ENCODE measurements at regions not wholly inside any gene's neighbourhood (a gene's known extent, or its start where the extent isn't known, plus 50 kb on each side); places are given as distances from the start of the nearest gene placed in this dataset.

DNA sequence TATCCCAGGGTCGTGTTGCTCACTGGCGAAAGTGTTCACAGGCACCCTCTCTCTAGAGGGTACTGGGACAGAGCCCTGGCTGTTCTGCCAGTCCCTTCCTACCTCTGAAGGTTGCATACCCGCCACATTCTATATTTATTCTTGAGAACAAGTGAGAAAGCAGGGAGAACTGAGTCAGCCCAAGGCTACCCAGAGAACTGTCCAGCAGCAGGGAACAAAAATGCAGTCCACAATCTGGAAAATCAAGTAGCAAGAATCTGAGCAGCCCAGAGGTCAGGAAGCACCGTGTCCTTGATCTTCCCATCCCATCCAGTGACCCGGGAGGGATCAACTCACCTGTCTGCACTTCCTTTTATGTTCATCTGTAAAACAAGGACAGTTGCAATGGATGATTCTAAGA, 164.1 kb downstream of the FBXO15 start:
- Mint-ChIP-seq H3K4me3 (no peak overlapping the region), H3K36me3 (no peaks in the 10 kb centered on the region), H3K27me3 (peaks cover 0 to 3% of the 10 kb centered on the region in 2 donors), H3K27ac (no peak overlapping the region), H3K4me1 (ENCODE audit: low read depth in 2 of 2) (no peaks in the 10 kb centered on the region), H3K9me3 (no peaks in the 10 kb centered on the region)
- ATAC-seq (no peak), DNase-seq (ENCODE audit: low spot score) (no peak)

DNA sequence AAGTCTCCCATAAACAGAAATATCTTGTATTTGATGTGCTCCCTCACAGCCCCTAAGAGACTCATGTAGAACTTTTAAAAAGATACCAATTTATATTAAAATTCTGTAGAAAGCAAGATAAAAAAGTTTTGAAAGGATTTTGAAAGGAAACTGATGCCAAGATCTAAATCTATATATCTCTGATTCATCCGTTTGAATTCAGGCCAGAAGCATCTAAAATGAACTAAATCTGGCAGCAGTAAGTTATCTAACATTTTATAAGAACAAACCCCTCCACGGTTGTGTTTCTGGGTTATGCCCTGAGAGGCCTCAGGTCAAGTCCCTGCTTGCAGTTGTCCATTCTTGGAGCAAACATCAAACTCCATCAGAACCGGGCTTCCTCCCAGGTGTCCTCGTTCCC, 165.8 kb downstream of the FBXO15 start:
- Mint-ChIP-seq H3K4me1 (ENCODE audit: low read depth in 2 of 2) (no peaks in the 10 kb centered on the region), H3K9me3 (no peaks in the 10 kb centered on the region), H3K4me3 (no peak overlapping the region), H3K27me3 (peaks cover 0 to 6% of the 10 kb centered on the region in 2 donors), H3K36me3 (no peaks in the 10 kb centered on the region), H3K27ac (no peak overlapping the region)
- no peak for DNase-seq (ENCODE audit: low spot score)
- ATAC-seq, result no peak

DNA sequence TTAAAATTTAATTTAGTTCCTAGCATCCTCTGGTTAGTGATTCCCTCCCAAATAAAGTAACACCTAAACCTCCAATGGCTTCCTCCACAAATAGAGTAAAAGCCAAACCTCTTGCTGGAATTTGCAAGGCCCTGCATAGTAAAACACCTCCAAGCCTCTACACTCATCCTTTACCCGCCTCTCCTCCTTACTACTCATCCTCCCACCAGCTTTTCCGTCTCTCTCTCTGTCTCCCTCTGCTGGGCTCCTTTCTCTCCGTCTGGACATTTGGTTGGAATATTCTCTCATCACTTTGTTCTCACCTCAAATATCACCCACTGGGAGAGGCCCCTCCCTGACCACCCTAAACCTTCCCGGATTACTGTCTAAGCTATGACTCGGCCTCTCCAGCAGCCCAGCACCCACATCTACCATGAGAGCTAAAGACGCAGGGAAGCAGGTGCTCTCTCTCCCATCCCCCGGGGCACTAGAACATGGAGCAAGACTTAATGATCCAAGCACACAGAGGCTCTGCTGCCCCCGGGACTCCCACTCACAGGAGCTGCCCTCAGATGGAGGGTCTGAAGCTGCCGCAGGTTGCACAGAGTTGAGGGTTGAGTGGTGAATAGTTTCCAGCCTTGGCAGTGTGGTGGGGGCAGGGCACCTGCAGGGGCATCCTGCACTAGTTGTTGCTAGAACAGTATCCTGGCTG, 167.2 kb downstream of the FBXO15 start:
- no peak for DNase-seq (ENCODE audit: low spot score)
- no peak for ATAC-seq
- no peak overlapping the region for H3K27ac Mint-ChIP-seq
- no peaks in the 10 kb centered on the region for H3K36me3 Mint-ChIP-seq
- H3K27me3 Mint-ChIP-seq, result peaks cover 0 to 6% of the 10 kb centered on the region in 2 donors
- no peaks in the 10 kb centered on the region for H3K9me3 Mint-ChIP-seq
- H3K4me3 Mint-ChIP-seq, result no peak overlapping the region
- no peaks in the 10 kb centered on the region for H3K4me1 Mint-ChIP-seq (ENCODE audit: low read depth in 2 of 2)

DNA sequence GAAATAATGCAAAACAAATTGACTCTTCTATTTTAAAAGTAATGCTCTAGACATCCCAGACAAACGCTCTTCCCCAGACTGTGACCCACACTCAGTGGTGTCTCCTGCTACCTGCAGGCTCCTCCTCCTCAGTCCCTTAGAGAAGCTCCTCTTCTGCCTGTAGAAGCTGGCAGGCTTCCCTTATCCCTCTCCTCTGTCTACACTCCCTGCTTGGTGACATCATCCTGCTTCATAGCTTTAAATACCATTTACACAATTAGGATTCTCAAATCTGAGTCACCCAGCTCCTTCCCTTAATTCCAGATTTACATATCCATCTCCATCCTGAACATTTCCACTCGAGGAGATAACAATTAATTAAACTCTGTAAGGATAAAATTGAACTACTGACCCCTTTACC, 167.9 kb downstream of the FBXO15 start:
- DNase-seq (ENCODE audit: low spot score), result no peak
- no peak overlapping the region for H3K27ac Mint-ChIP-seq
- H3K4me1 Mint-ChIP-seq (ENCODE audit: low read depth in 2 of 2), result peaks cover 4 to 6% of the 10 kb centered on the region in 2 donors
- no peak overlapping the region for H3K4me3 Mint-ChIP-seq
- H3K27me3 Mint-ChIP-seq, result peaks cover 0 to 6% of the 10 kb centered on the region in 2 donors
- H3K9me3 Mint-ChIP-seq, result no peaks in the 10 kb centered on the region
- ATAC-seq, result no peak
- no peaks in the 10 kb centered on the region for H3K36me3 Mint-ChIP-seq

DNA sequence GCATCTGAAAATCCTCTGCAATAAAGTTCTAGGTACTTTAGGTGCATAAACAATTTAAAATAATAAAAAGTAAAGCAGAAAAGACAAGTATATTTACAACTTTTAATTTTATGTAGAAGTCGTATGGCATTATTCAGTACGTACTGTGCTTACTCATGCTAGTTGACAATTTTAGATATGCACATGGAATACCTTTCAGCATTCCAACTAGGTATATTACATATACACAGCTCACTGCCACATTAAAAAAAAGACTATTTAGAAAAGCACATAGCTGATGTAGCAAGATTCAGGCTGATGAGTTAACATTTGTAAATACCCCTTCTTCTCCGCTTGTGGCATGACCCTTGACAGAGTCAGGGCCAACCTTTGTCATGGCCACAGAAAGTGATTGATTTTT, 171.2 kb downstream of the FBXO15 start:
- no peaks in the 10 kb centered on the region for H3K36me3 Mint-ChIP-seq
- H3K4me1 Mint-ChIP-seq (ENCODE audit: low read depth in 2 of 2), result peaks cover 4 to 6% of the 10 kb centered on the region in 2 donors
- DNase-seq (ENCODE audit: low spot score) (no peak), ATAC-seq (no peak)
- H3K9me3 Mint-ChIP-seq, result no peaks in the 10 kb centered on the region
- H3K27ac Mint-ChIP-seq, result no peak overlapping the region
- peaks cover 13 to 15% of the 10 kb centered on the region in 2 donors for H3K27me3 Mint-ChIP-seq
- H3K4me3 Mint-ChIP-seq, result no peak overlapping the region

DNA sequence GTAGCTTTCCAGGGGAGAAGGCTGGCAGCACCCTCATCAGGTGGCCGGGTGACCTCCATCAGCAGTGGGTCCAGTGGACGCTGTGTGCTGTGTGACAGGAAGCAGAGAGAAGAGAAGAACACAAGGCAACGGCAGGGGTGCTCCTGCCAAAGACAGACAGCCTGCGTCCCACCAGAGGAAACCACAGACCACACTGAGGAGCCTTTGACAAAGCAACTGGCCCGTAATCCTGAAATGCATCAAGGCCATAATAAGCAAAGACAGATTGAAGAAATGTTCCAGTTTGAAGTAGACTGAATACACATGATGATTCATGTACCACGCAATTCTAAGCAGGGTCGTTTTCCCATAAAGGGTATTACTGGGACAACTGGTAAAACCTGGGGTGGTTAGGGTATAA, 172.4 kb downstream of the FBXO15 start:
- Mint-ChIP-seq H3K4me1 (ENCODE audit: low read depth in 2 of 2) (peaks cover 4 to 6% of the 10 kb centered on the region in 2 donors), H3K27me3 (peaks cover 13 to 15% of the 10 kb centered on the region in 2 donors), H3K9me3 (no peaks in the 10 kb centered on the region), H3K27ac (no peak overlapping the region), H3K4me3 (no peak overlapping the region), H3K36me3 (no peaks in the 10 kb centered on the region)
- ATAC-seq (no peak), DNase-seq (ENCODE audit: low spot score) (no peak)

DNA sequence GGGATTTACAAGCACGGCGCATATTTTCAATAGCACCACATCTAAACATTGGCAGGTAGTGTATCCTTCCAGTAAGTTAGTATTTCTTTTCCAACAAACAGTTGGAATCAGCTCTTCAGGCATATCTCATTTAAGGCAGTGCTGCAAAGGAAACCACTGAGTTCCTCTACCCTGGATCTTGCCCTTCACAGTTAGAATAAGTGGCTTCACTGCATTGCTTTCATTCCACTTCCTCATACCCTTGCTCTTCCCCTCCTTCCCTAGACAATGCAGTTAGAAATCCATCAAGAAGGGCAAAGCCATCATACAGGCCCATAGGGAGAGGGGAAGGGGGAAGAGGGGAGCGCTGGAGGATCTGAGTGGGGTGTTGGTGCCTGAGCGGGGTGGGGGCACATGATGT, 173.7 kb downstream of the FBXO15 start:
- Mint-ChIP-seq H3K27me3 (peaks cover 13% of the 10 kb centered on the region in 2 donors), H3K9me3 (no peaks in the 10 kb centered on the region), H3K36me3 (no peaks in the 10 kb centered on the region), H3K4me3 (no peak overlapping the region), H3K27ac (no peak overlapping the region), H3K4me1 (ENCODE audit: low read depth in 2 of 2) (peaks cover 4 to 6% of the 10 kb centered on the region in 2 donors)
- DNase-seq (ENCODE audit: low spot score) (no peak), ATAC-seq (no peak)

DNA sequence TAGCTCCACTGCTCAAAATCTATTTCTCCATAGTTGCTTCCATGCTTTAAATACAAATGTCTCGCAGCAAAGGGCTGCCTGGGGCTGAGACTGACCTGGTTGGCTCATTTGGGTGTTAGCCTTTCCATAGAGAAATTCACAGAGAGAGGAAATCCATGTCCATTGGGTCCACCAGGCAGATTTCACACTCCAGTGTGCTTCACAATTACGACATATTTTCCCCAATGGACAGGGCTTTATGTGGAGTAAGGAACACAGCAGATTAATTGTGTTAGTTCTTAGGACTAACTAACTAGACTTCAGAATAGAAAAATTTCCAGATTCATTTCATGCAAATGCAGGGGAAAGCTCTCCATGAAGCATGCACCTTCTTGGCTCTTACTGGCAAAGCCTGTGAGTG, 180.7 kb downstream of the FBXO15 start:
- Mint-ChIP-seq H3K4me3 (no peak overlapping the region), H3K9me3 (no peaks in the 10 kb centered on the region), H3K4me1 (ENCODE audit: low read depth in 2 of 2) (no peaks in the 10 kb centered on the region), H3K36me3 (no peaks in the 10 kb centered on the region), H3K27me3 (peaks cover 0 to 2% of the 10 kb centered on the region in 2 donors), H3K27ac (no peak overlapping the region)
- ATAC-seq, result no peak
- no peak for DNase-seq (ENCODE audit: low spot score)

DNA sequence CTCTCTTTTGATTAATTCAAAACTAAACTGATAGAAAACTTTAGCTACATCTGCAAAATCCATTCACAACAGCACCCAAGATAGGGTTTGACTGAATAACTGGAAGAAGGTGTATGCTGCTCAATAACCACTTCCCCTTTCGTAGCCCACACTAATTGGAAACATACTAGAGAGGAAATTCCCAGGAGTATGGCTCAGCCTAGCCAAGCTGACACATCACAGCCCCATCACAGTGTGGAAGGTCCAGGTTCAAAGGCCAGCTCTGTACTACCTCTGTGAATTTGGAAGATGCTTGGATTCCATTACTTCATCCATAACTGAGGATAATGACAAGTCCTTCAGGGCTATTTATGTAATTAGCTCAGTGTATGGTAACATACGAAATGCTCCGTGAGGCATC, 185.4 kb downstream of the FBXO15 start:
- H3K9me3 Mint-ChIP-seq, result peaks cover 4% of the 10 kb centered on the region
- DNase-seq (ENCODE audit: low spot score) (no peak), ATAC-seq (peak in 1 of 2 donors; percentile 31)
- no peak overlapping the region for H3K4me3 Mint-ChIP-seq
- no peaks in the 10 kb centered on the region for H3K36me3 Mint-ChIP-seq
- no peaks in the 10 kb centered on the region for H3K4me1 Mint-ChIP-seq (ENCODE audit: low read depth in 2 of 2)
- peaks cover 4 to 10% of the 10 kb centered on the region in 2 donors for H3K27me3 Mint-ChIP-seq
- no peak overlapping the region for H3K27ac Mint-ChIP-seq

DNA sequence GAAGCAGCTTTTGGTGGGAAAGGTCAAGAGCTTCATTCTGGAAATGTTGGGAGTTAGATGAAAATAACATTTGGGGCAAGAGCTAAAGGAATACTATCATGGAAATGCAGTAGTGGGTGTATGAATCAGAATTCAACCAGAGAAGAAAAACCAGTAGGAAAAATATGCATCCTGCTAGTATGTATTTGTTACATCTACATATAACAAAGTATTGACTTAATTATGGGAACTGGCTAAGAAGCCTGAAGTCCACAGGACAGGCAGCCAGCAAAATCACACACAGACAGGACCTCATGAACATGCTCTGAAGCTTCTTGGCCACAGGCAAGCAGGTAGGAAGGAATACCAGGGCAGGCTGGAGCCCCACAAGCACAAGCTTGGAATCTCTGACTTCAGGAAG, 185.8 kb downstream of the FBXO15 start:
- no peak for DNase-seq (ENCODE audit: low spot score)
- peaks cover 4% of the 10 kb centered on the region for H3K9me3 Mint-ChIP-seq
- no peak overlapping the region for H3K4me3 Mint-ChIP-seq

DNA sequence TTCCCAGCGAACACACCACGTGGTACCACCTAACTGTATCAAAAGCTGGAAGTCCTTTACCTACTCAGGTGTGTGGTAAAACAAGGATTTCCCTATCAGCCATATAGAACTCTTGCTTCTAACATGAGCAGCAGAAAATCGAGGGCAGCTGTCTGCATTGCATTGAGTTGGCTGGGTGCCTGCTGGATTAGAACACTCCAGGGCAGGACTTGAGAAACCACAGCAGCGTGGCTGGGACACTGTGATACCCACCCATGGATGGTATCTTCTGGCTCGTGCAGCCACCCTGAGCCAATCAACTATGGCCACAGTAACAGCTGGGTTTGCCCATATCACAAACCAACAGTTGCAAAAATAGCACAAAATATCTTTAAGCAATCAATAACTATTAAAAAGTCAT, 188.3 kb downstream of the FBXO15 start:
- ATAC-seq (no peak), DNase-seq (ENCODE audit: low spot score) (no peak)
- Mint-ChIP-seq H3K4me3 (no peak overlapping the region), H3K27me3 (peaks cover 8 to 16% of the 10 kb centered on the region in 2 donors), H3K4me1 (ENCODE audit: low read depth in 2 of 2) (no peaks in the 10 kb centered on the region), H3K36me3 (no peaks in the 10 kb centered on the region), H3K27ac (no peak overlapping the region), H3K9me3 (peaks cover 4% of the 10 kb centered on the region)

More for the DNA sequence above, 185.8 kb downstream of the FBXO15 start:
- Mint-ChIP-seq H3K27ac (no peak overlapping the region), H3K27me3 (peaks cover 4 to 10% of the 10 kb centered on the region in 2 donors), H3K4me1 (ENCODE audit: low read depth in 2 of 2) (no peaks in the 10 kb centered on the region), H3K36me3 (no peaks in the 10 kb centered on the region)
- no peak for ATAC-seq

DNA sequence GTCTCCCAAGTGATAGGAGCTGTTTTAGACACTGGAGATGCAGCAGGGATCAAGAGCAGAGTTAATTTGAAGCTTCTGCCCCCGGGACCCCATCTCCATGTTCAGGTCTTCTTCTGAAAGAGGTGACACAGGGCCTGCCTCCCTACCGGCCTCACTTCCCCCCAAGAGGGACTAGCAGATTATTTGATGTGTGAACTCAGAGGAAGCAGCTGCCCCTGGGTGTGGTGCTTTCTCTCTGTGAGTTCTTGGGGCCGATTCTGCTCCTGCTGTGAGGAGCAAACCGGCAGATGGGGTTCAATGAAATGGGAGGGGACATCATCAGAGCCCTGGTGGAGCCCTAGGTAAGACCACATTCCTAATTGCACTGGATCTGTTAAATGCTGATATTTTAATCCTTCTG, 193.4 kb downstream of the FBXO15 start:
- DNase-seq (ENCODE audit: low spot score), result no peak
- H3K4me1 Mint-ChIP-seq (ENCODE audit: low read depth in 2 of 2), result no peaks in the 10 kb centered on the region
- no peak overlapping the region for H3K4me3 Mint-ChIP-seq
- H3K9me3 Mint-ChIP-seq, result no peaks in the 10 kb centered on the region
- no peaks in the 10 kb centered on the region for H3K36me3 Mint-ChIP-seq
- peaks cover 3 to 14% of the 10 kb centered on the region in 2 donors for H3K27me3 Mint-ChIP-seq
- no peak overlapping the region for H3K27ac Mint-ChIP-seq
- ATAC-seq, result no peak

DNA sequence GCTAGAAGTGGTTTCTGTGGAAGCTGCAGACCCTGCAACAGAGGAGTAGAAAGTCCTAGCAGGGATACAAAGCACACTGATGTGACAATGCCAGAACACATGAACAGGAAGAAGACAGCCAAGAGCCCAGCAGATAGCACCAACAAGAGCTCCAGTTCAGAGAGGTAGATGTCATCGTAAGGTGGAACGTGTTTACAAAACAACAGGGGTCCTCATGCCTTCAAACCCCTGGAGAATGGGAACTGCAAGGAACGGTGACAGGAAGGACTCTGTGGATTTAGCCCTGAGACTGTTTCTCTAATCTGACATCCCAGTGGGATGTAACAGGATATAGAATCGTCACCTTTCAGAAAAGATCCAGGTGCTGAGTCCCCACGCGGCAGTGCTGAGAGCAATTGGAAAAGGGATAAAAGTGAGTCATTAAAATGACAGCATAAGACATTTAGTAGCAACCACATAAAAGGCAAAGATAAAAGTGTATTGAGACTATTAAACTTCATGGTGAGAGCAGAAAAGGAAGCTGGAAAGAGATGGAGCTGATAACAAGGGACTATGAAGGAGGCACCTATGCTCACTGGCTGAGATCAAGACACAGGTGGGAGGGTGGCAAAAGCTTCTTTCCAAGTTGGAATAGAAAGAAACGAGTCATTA, 195.2 kb downstream of the FBXO15 start:
- Mint-ChIP-seq H3K36me3 (no peaks in the 10 kb centered on the region), H3K4me3 (no peak overlapping the region), H3K27ac (no peak overlapping the region), H3K4me1 (ENCODE audit: low read depth in 2 of 2) (no peaks in the 10 kb centered on the region), H3K9me3 (no peaks in the 10 kb centered on the region), H3K27me3 (peaks cover 3 to 14% of the 10 kb centered on the region in 2 donors)
- DNase-seq (ENCODE audit: low spot score) (no peak), ATAC-seq (no peak)

DNA sequence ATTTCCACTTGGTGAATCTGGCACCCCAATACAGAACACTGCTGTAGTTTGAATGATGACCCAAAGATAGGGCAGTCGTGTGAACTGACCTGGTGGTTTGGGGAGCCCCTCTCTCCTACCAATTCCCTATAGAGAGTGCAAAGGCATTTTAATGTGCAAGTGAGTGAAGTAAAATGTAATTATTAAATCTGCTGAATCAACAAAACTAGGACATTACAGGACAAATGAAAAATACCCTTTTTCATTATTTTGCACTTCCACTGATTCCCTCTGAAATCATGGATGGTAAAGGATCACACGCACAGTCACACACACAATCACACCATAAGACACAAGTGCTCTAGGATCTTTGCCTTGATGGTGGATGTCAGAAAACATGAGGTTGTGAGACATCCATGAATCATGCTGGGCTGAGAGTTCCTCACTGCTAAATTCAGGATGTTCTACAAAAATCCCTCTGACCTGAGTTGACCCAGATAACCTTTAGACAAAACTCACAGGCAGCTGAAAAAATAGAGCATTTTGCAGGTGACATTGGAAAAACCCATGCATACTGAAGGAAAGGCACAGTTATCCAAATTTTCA, 197.4 kb downstream of the FBXO15 start:
- DNase-seq (ENCODE audit: low spot score) (no peak), ATAC-seq (no peak)
- Mint-ChIP-seq H3K27ac (no peak overlapping the region), H3K27me3 (peaks cover 0 to 7% of the 10 kb centered on the region in 2 donors), H3K4me1 (ENCODE audit: low read depth in 2 of 2) (no peaks in the 10 kb centered on the region), H3K36me3 (no peaks in the 10 kb centered on the region), H3K4me3 (no peak overlapping the region), H3K9me3 (no peaks in the 10 kb centered on the region)

Data from natural killer cell treated with Interleukin-12 subunit alpha and Interleukin-12 subunit beta and Interleukin-15 and Interleukin-18, amount 100 ng/mL, for 72 hours (primary cell).